ENCODE measurements at regions not wholly inside any gene's neighbourhood (a gene's known extent, or its start where the extent isn't known, plus 50 kb on each side); places are given as distances from the start of the nearest gene placed in this dataset.

GRCh38 chr4:22091352-22091717 lies 142.8 kb upstream of the KCNIP4 start:
- Histone ChIP-seq H3K4me3 (no peak overlapping the region), H3K4me1 (no peaks in the 10 kb centered on the region)
- DNase-seq (ENCODE audit: low spot score) = no peak

GRCh38 chr4:22090661-22091351 lies 142.2 kb upstream of the KCNIP4 start:
- Histone ChIP-seq H3K27me3 (no peaks in the 10 kb centered on the region), H3K4me1 (no peaks in the 10 kb centered on the region), H3K36me3 (no peaks in the 10 kb centered on the region), H3K9me3 (peaks cover 0 to 12% of the 10 kb centered on the region in 2 donors), H3K27ac (no peak overlapping the region), H3K4me3 (no peak overlapping the region)
- no peak for TF ChIP-seq CTCF (IDR thresholded peaks at IDR 0.05)
- no peak for DNase-seq (ENCODE audit: low spot score)

More at GRCh38 chr4:22091352-22091717, 142.8 kb upstream of the KCNIP4 start:
- TF ChIP-seq CTCF (IDR thresholded peaks at IDR 0.05) = no peak
- Histone ChIP-seq H3K9me3 (peaks cover 0 to 6% of the 10 kb centered on the region in 2 donors), H3K27me3 (no peaks in the 10 kb centered on the region), H3K27ac (no peak overlapping the region), H3K36me3 (no peaks in the 10 kb centered on the region)

GRCh38 chr4:22077571-22077970 lies 129.0 kb upstream of the KCNIP4 start:
- no peak overlapping the region for H3K27ac ChIP-seq

GRCh38 chr4:22072726-22073125 lies 124.2 kb upstream of the KCNIP4 start:
- Histone ChIP-seq H3K9me3 (no peaks in the 10 kb centered on the region), H3K27ac (no peak overlapping the region), H3K4me3 (no peak overlapping the region), H3K36me3 (no peaks in the 10 kb centered on the region), H3K4me1 (no peaks in the 10 kb centered on the region), H3K27me3 (no peaks in the 10 kb centered on the region)
- no peak for TF ChIP-seq CTCF (IDR thresholded peaks at IDR 0.05)
- DNase-seq (ENCODE audit: low spot score) = no peak

More at GRCh38 chr4:22077571-22077970, 129.0 kb upstream of the KCNIP4 start:
- DNase-seq (ENCODE audit: low spot score) = no peak
- Histone ChIP-seq H3K27me3 (no peaks in the 10 kb centered on the region), H3K4me1 (no peaks in the 10 kb centered on the region), H3K9me3 (no peaks in the 10 kb centered on the region), H3K4me3 (no peak overlapping the region), H3K36me3 (no peaks in the 10 kb centered on the region)
- TF ChIP-seq CTCF (IDR thresholded peaks at IDR 0.05) = no peak

- Histone ChIP-seq H3K4me3 (no peak overlapping the region), H3K27ac (no peak overlapping the region), H3K9me3 (no peaks in the 10 kb centered on the region), H3K4me1 (no peaks in the 10 kb centered on the region), H3K36me3 (no peaks in the 10 kb centered on the region), H3K27me3 (no peaks in the 10 kb centered on the region)
- no peak for TF ChIP-seq CTCF (IDR thresholded peaks at IDR 0.05)
- DNase-seq (ENCODE audit: low spot score) = no peak
These were observed 123.7 kb upstream of the KCNIP4 start for GRCh38 chr4:22072240-22072639.

- no peaks in the 10 kb centered on the region for H3K9me3 ChIP-seq
- no peaks in the 10 kb centered on the region for H3K4me1 ChIP-seq
- no peak for TF ChIP-seq CTCF (IDR thresholded peaks at IDR 0.05)
- H3K27ac ChIP-seq = no peak overlapping the region
- H3K36me3 ChIP-seq = no peaks in the 10 kb centered on the region
- no peak overlapping the region for H3K4me3 ChIP-seq
- no peak for DNase-seq (ENCODE audit: low spot score)
- H3K27me3 ChIP-seq = no peaks in the 10 kb centered on the region
These were observed 123.2 kb upstream of the KCNIP4 start for GRCh38 chr4:22071749-22072148.

All from right atrium auricular region (tissue), 2 donors.